ENCODE measurements at regions not wholly inside any gene's neighbourhood (a gene's known extent, or its start where the extent isn't known, plus 50 kb on each side); places are given as distances from the start of the nearest gene placed in this dataset.

GRCh38 chr1:244230470-244230869, 179.4 kb downstream of the ZBTB18 start:
- H3K4me1 ChIP-seq, result peaks cover 9% of the 10 kb centered on the region
- H3K9me3 ChIP-seq, result no peaks in the 10 kb centered on the region
- H3K36me3 ChIP-seq, result no peaks in the 10 kb centered on the region
- H3K4me3 ChIP-seq, result no peak overlapping the region
- WGBS, result 91% methylated on average over 9 of the region's 9 CpGs
- H3K27me3 ChIP-seq, result peaks cover 4% of the 10 kb centered on the region
- TF ChIP-seq EP300 (IDR thresholded peaks at IDR 0.05) (no peak), POLR2AphosphoS5 (IDR thresholded peaks at IDR 0.05) (no peak), POLR2A (IDR thresholded peaks at IDR 0.05) (no peak), CTCF (IDR thresholded peaks at IDR 0.05) (no peak)
- H3K27ac ChIP-seq, result no peak overlapping the region
- DNase-seq (ENCODE audit: low spot score in 2 of 2), result no peak

GRCh38 chr1:244231193-244231571, 180.1 kb downstream of the ZBTB18 start:
- Histone ChIP-seq H3K36me3 (no peaks in the 10 kb centered on the region), H3K4me1 (peaks cover 9% of the 10 kb centered on the region), H3K27me3 (peaks cover 4% of the 10 kb centered on the region), H3K9me3 (no peaks in the 10 kb centered on the region), H3K4me3 (peak overlapping the region; percentile 25), H3K27ac (no peak overlapping the region)
- 39% methylated on average over 4 of the region's 8 CpGs for WGBS
- no peak for DNase-seq (ENCODE audit: low spot score in 2 of 2)
- TF ChIP-seq POLR2A (IDR thresholded peaks at IDR 0.05) (no peak), EP300 (IDR thresholded peaks at IDR 0.05) (no peak), CTCF (IDR thresholded peaks at IDR 0.05) (no peak), POLR2AphosphoS5 (IDR thresholded peaks at IDR 0.05) (no peak)

- Histone ChIP-seq H3K27ac (no peak overlapping the region), H3K9me3 (no peaks in the 10 kb centered on the region), H3K27me3 (peaks cover 4% of the 10 kb centered on the region), H3K4me3 (peak overlapping the region; percentile 25), H3K36me3 (no peaks in the 10 kb centered on the region), H3K4me1 (peaks cover 9% of the 10 kb centered on the region)
- DNase-seq (ENCODE audit: low spot score in 2 of 2), result no peak
- WGBS, result 30% methylated on average over 26 of the region's 27 CpGs
- no peak for TF ChIP-seq POLR2AphosphoS5 (IDR thresholded peaks at IDR 0.05)
- TF ChIP-seq EP300 (IDR thresholded peaks at IDR 0.05), result no peak
Measured at GRCh38 chr1:244231572-244232315, 180.7 kb downstream of the ZBTB18 start.

GRCh38 chr1:244234009-244234643, 183.0 kb downstream of the ZBTB18 start:
- Histone ChIP-seq H3K27ac (no peak overlapping the region), H3K36me3 (no peaks in the 10 kb centered on the region), H3K9me3 (no peaks in the 10 kb centered on the region), H3K27me3 (no peaks in the 10 kb centered on the region), H3K4me1 (peaks cover 9% of the 10 kb centered on the region), H3K4me3 (no peak overlapping the region)
- 54% methylated on average over 14 of the region's 15 CpGs for WGBS
- TF ChIP-seq CTCF (IDR thresholded peaks at IDR 0.05) (no peak), EP300 (IDR thresholded peaks at IDR 0.05) (no peak), POLR2A (IDR thresholded peaks at IDR 0.05) (no peak), POLR2AphosphoS5 (IDR thresholded peaks at IDR 0.05) (no peak)
- no peak for DNase-seq (ENCODE audit: low spot score in 2 of 2)

GRCh38 chr1:244235157-244235556, 184.1 kb downstream of the ZBTB18 start:
- Histone ChIP-seq H3K27me3 (no peaks in the 10 kb centered on the region), H3K9me3 (no peaks in the 10 kb centered on the region), H3K4me3 (no peak overlapping the region), H3K27ac (no peak overlapping the region), H3K4me1 (peaks cover 9% of the 10 kb centered on the region), H3K36me3 (no peaks in the 10 kb centered on the region)
- DNase-seq (ENCODE audit: low spot score in 2 of 2), result no peak
- 81% methylated on average over 2 of the region's 2 CpGs for WGBS
- TF ChIP-seq CTCF (IDR thresholded peaks at IDR 0.05), result no peak
- no peak for TF ChIP-seq EP300 (IDR thresholded peaks at IDR 0.05)
- TF ChIP-seq POLR2A (IDR thresholded peaks at IDR 0.05), result no peak
- no peak for TF ChIP-seq POLR2AphosphoS5 (IDR thresholded peaks at IDR 0.05)
